Putamen (tissue), 1 donor: ENCODE measurements at regions not wholly inside any gene's neighbourhood (a gene's known extent, or its start where the extent isn't known, plus 50 kb on each side); places are given as distances from the start of the nearest gene placed in this dataset.

ENCODE experiments used
- DNase-seq: peaks from one replicate; pipeline ENCODE4 v3.0.0-alpha.2; 2016; ENCODE audit warnings: low spot score

DNA sequence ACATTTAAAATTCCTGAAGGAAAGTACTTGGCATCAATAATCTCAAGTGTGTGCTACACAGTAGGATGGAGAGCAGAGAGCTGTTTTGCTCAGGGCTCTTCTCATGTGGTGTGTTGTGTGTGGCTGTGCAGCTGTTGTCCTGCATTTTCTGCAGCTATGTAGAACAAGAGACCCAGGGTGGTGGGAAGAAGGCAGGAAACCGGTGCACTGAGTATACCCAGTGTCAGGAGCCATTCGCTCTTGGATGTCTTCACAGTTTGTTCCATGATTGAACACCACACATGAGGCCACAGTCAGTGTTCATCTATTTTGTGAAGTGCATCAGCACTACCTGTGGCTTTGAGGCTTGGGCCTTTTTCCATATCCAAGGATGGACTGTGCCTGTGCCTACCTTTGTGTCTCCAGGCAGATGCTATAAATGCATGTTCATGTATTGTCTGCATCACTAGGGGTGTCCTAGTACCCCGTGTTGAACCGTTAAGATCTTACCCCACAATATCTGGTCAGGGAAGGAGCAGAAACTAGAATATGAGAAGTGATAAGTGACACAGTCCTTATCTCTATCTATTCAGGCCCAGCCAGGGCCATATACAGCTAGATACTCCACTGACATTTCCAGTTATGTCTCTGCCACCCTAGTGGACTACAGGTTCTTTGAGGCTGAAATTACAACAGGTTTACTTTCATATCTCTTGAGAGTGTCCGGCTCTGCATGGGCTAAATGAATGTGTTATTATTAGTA, 194.3 kb downstream of the NR2F2 start:
- DNase-seq = no peak

DNA sequence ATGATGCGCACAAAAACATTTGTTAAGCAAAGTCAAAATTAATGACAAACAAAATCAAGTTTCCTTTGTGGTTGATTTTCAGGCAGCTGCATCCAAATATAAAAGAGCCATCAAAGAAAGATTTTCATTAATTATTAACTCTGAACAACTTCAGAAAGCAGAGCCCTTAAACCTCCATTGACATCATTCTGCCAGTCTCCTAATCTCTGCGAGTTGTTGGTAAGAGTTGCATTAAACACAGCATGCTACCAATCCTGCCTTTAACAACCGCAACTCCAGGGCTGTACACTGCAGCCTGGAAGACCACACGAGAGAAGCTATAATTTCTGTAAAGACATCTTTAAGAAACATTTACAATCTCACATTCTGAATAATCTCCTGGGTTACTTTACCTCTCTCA, 204.6 kb downstream of the NR2F2 start:
- no peak for DNase-seq

DNA sequence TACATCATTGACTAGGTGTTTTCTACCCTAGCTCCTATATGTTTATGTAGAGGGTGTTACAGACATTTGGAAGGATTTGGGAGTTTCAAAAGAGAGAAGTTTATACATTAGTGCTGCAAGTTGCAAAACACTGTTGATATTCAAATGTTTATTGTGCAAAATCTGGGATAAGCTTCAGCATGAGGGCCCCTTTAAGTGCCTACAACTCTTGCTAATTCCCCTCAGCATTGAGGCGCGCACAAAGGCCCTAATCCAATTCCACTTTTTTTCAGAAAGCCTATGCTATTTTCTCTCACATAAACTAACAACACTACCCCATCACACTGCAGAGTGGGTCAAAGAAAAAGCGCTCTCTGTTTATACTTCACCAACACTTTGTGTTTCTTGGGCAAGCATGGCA, 208.0 kb downstream of the NR2F2 start:
- no peak for DNase-seq

DNA sequence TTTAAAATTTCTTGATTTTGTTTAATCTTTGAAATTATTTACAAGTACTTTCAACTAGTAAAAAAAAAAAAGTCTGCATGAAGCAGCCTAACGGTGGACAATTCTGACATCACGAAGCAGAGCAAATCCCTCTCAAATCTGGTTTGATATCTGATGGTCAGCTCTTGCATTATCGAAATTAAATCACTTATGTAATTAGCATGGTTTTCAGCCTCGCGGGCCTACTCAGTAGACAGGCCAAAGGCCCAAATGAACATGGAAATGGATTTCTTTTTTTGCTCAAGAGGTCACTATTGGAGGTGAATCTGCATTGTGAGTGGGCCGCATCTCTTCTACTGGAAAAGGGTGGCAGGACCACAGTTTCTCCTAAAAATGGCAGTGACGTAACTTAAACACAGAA, 209.8 kb downstream of the NR2F2 start:
- DNase-seq = no peak

DNA sequence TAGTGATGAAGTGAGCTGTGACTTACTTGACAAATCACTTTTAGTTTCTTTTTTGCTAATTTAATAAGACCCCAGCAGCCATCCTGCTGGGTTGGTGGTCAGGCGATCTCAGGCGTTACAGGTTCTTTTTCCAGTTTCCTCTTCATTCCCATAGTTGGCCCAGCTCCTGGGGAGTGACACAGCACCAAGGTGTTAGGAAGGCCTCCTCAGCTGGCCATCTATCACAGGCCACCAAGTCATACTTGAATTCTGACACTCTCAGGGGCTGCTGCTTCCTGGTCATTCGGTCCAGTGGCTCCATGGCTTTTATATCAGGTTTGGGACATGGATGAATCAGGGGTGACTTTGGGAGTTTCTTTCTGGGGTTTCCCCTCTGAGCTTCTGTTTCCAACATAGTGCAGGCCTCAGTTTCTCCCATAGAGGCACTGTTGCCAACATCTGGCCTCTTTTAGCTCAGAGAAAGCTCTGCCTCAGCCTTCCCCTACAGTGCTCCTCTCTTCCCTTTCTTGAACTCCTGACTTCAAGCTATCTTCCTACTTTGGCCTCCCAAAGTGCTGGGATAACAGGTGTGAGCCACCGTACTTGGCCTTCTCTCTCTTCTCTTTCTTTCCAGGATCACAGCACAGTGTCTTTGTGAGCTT, 211.8 kb downstream of the NR2F2 start:
- no peak for DNase-seq

GRCh38 chr15:96544162-96544756, 213.8 kb downstream of the NR2F2 start:
- no peak for DNase-seq

GRCh38 chr15:96549136-96549535, 218.6 kb downstream of the NR2F2 start:
- DNase-seq = no peak

- no peak for DNase-seq
Measured at GRCh38 chr15:96551196-96551595, 220.7 kb downstream of the NR2F2 start.

DNA sequence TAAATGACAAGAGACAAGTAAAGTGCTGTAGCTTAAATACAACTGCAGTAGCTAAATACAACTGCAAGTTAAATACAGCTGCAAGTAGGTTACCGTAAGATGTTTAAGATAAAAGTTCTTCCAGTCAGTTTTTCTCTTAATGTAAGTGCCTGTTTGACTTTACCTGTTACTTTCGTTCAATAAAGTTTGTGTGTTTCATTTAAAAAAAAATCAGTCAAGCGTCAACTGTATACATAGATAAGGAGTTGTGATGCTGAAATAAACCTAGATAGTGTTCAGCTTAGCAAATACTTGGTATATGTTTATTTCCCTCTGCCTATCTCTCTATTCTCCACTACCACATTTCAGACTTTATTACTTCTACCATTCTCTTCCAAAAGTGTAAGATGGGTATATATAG, 221.2 kb downstream of the NR2F2 start:
- no peak for DNase-seq

- DNase-seq = no peak
Measured at GRCh38 chr15:96553006-96553405, 222.5 kb downstream of the NR2F2 start.

DNA sequence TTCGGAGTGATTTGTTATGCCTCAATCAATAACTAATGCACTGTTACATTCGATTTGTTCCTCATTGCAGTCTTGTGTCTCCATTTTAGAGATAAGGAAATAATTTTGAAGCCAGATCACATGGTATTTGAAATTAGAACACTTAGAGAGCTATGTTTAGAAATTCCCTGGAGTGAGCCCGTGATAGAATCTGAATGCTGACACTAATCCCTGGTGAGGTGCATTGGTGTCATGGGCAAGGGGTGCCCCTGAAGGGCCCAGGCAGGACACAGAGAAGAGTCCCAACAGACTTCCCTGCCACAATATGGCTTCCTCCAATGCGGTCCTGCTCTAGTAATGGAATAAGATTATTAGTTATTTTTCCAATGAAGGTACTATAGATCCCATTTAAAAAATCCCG, 223.0 kb downstream of the NR2F2 start:
- DNase-seq = no peak

DNA sequence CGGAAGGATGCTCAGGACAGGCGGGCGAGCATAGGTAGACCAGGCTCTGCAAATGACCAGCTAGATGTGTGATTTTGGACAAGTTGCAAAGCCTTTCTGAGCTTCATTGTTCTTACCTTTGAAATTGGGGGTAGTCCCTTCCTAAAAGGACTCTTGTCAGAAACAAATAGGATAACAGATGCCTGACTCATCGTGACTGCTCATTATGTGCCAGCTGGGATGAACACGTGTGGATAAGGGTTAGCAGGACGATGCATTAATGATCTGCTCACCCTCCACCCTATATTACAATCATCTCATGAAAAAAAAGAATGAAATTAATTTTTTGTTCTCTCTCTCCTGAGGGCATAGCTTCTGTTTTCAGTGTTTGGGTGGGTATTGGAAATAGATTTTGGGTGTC, 223.4 kb downstream of the NR2F2 start:
- no peak for DNase-seq

DNA sequence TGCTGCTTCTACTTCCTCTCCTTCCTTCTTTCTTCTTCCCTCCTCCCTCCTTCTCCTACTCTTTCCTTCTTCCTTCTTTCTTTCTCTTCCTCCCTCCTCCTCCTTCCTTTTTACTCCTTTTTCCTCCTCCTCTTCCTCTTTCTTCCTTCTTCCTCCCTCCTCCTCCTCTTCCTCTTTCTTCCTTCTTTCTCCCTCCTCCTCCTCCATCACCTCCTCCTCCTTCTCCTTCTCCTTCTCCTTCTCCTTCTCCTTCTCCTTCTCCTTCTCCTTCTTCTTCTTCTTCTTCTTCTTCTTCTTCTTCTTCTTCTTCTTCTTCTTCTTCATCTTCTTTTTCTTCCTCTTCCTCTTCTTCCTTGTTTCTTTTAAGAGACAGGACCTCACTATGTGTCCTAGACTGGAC, 224.0 kb downstream of the NR2F2 start:
- DNase-seq = no peak

DNA sequence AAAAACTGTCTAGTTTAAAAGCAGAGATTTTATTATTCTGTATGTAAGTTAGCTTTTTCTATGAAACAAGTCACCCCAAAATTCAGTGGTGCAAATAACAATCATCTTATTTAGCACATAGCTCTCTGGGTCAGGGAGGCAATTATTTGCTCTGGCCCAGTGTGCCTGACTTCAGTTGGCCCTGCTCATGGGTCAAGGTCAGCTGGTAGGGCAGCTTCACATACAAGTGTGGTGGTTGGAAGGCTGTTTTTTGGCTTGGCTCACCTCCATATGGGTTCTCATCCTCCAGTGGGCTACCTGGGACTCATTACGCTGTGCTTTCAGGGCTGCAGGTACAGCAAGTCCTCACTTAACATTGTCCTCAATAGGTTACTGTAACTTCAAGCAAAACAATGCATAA, 228.6 kb downstream of the NR2F2 start:
- DNase-seq = no peak

GRCh38 chr15:96559631-96560030, 229.1 kb downstream of the NR2F2 start:
- no peak for DNase-seq

DNA sequence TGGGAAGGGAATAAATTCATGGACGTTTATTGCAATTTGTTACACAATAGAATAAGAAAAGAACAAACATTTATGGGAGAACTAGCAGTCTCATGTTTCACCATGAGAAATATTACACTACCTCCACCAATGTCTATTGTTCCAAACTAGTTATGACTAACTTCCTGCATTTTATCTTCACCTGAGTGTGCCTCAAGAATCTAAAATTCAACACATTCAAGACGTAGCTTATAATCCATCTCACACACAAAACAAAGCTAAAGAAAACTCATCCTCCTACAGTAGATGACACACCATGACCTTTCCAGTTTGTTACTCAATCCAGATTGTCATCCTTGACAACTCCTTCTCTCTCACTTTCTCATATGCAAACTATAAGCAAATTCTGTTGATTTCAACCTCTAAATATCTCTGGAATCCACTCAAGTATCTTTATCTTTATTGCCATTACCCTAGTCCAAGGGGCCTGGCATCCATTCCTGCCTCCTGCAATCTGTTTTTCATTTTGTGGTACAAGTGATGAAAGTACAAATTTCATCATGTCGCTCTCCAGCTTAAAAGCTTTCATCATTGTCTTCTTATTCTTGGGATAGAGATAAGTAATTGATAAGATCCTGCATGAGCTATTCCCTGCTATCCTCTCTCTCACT, 229.9 kb downstream of the NR2F2 start:
- no peak for DNase-seq

DNA sequence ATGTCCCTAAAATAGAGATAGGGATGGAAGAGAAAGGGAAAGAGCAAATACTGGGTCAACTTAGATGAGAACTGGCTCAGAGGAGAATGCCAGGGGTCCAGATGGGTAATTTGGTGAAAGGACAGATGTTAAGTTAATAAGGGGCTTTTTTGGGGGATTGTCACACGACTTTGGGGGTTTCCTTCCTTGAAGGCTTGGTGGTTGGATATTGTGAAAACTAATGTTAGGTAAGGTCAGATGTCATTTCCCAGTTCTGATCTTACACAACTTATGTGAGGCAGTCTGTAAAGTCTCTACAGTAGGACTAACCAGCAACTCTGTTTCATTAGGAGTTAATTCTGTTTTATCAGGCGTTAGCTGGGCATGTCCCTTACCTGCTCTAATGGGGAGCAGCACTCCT, 231.1 kb downstream of the NR2F2 start:
- no peak for DNase-seq

- DNase-seq = no peak
Measured at GRCh38 chr15:96564546-96564945, 234.0 kb downstream of the NR2F2 start.

- DNase-seq = no peak
Measured at GRCh38 chr15:96565266-96565665, 234.8 kb downstream of the NR2F2 start.

- DNase-seq = no peak
Measured at GRCh38 chr15:96574782-96575181, 244.3 kb downstream of the NR2F2 start.

DNA sequence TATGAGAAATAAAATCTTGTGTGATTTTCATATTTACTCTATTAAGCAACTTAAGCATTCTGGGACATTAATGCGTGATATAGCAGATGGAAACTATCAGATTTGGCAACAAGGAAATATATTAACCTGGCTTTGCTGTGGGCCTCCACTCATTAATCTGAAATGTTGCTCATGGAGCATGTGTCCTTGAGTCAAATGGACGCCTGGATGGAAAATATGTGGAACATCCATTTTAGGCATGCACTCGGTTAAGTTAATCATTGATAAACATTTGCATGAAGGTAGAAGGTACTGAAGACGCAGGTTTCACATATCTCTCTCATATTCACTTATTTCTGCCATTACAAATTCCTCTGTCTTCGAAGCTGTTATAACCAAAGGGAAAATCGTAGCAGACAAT, 246.1 kb downstream of the NR2F2 start:
- DNase-seq = no peak

DNA sequence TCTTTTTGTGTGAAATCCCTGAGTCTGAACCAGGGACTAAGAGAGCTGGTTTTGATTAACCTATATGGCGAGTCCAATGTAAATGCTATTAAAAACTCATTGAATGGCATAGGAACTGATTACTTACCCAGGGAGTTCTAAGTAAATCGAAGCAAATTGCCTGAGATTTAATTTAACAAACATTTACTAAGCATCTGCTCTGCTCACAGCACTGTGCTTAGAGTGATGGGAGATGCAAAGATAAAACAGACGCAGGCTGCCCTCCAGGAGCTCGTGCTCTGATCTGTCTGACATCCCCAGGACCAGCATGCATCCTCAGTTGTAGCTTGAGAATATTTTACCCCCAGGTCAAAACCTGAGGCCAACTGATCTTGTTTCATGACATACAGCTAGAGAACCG, 247.9 kb downstream of the NR2F2 start:
- no peak for DNase-seq

- DNase-seq = no peak
Measured at GRCh38 chr15:96581371-96581770, 250.9 kb downstream of the NR2F2 start.
